ENCODE measurements at regions not wholly inside any gene's neighbourhood (a gene's known extent, or its start where the extent isn't known, plus 50 kb on each side); places are given as distances from the start of the nearest gene placed in this dataset.

DNA sequence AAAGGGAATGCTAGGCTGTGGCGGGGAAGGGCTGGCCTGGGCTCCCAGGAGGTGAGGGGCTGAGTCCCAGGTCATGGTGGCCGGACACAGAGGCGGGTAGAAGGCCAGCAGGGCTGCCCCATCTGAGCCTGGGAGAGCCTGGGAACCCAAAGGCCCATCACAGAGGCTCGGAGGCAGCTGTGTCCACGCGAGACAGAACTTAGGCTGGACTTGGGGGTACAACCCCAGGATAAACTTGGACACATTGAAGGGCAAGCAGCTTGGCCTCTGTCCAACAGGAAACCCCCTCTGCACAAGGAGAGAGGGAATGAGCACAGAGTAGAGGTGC, 95.9 kb downstream of the ZFP36L2 start:
- no peaks in the 10 kb centered on the region for H3K36me3 Mint-ChIP-seq (ENCODE audit: low read depth)
- H3K9me3 Mint-ChIP-seq, result no peaks in the 10 kb centered on the region
- no peak for DNase-seq
- TF ChIP-seq, protein P1, sequence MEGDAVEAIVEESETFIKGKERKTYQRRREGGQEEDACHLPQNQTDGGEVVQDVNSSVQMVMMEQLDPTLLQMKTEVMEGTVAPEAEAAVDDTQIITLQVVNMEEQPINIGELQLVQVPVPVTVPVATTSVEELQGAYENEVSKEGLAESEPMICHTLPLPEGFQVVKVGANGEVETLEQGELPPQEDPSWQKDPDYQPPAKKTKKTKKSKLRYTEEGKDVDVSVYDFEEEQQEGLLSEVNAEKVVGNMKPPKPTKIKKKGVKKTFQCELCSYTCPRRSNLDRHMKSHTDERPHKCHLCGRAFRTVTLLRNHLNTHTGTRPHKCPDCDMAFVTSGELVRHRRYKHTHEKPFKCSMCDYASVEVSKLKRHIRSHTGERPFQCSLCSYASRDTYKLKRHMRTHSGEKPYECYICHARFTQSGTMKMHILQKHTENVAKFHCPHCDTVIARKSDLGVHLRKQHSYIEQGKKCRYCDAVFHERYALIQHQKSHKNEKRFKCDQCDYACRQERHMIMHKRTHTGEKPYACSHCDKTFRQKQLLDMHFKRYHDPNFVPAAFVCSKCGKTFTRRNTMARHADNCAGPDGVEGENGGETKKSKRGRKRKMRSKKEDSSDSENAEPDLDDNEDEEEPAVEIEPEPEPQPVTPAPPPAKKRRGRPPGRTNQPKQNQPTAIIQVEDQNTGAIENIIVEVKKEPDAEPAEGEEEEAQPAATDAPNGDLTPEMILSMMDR (IDR thresholded peaks at IDR 0.05), result no peak
- no peak overlapping the region for H3K27ac Mint-ChIP-seq
- H3K4me1 Mint-ChIP-seq, result peaks cover 66% of the 10 kb centered on the region
- H3K4me3 Mint-ChIP-seq, result no peak overlapping the region
- no peaks in the 10 kb centered on the region for H3K27me3 Mint-ChIP-seq (ENCODE audit: low read depth, poor library complexity)

DNA sequence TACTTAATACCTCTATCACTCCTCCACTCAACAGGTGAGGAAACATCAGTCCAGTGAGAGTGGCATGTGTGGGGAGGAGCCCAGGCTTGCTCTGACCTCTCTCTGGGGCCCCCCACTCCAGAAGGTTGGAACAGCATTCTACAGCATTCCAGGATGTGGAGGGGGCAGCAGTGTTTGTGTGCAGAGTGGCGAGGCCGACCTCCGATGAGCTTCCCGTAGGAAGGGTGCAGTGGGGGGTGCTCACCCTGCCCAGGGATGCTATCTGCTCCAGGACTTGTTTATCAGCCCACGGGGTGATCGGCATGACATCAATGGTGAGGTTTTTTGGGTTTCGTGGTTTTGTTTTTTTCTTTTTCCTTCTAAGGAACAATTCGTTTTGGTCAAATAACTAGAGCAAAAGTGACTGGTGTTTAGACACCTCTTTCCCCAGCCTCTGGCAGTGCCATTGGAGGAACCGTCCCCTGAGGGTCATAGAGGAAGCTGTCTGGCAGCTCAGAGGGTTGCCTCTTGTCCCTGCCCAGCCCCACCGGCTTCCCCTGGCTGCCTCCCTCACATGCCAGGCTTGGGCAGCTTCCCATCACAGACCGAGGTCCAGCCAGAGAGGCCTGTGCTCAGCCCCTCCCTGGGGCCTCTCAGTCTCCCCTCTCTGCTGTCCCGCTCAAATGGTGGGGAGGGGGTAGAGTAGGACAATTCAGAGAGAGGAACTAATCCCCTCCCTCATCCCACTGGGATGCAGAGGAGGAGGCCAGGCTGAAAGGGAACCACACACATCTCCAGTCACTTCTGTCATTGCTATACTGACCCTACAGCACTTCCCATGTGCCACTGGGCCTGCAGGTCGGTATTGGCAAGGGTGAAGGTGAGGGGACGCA, 96.5 kb downstream of the ZFP36L2 start:
- Mint-ChIP-seq H3K27ac (peak overlapping the region; percentile 71), H3K36me3 (ENCODE audit: low read depth) (no peaks in the 10 kb centered on the region), H3K4me1 (peaks cover 62% of the 10 kb centered on the region), H3K4me3 (no peak overlapping the region), H3K9me3 (no peaks in the 10 kb centered on the region), H3K27me3 (ENCODE audit: low read depth, poor library complexity) (no peaks in the 10 kb centered on the region)
- TF ChIP-seq, protein P1 (IDR thresholded peaks at IDR 0.05), result no peak
- DNase-seq, result no peak

DNA sequence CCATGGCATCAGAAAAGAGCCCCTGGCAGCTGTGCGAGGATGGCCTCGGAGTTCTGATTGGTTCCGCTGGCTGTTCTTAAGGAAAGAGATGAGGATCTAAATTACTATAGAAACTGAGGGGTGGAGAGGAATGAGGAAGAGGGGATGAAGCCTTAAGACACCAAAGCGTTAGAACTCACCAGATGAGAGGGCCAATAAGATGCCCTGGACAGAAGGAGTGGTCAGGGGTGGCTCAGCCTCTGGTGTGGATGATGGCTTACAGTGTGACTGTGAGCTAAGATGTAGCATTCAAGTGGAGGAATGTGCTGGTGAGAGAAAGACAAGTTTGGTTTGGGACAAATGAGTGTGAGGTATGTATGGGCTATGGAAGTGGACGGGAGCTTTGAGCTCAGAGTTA, 97.8 kb downstream of the ZFP36L2 start:
- H3K27me3 Mint-ChIP-seq (ENCODE audit: low read depth, poor library complexity), result peaks cover 5% of the 10 kb centered on the region
- H3K27ac Mint-ChIP-seq, result no peak overlapping the region
- H3K36me3 Mint-ChIP-seq (ENCODE audit: low read depth), result no peaks in the 10 kb centered on the region
- no peak overlapping the region for H3K4me3 Mint-ChIP-seq
- TF ChIP-seq, protein P1 (IDR thresholded peaks at IDR 0.05), result no peak
- no peak for DNase-seq
- H3K9me3 Mint-ChIP-seq, result no peaks in the 10 kb centered on the region
- H3K4me1 Mint-ChIP-seq, result peaks cover 70% of the 10 kb centered on the region

DNA sequence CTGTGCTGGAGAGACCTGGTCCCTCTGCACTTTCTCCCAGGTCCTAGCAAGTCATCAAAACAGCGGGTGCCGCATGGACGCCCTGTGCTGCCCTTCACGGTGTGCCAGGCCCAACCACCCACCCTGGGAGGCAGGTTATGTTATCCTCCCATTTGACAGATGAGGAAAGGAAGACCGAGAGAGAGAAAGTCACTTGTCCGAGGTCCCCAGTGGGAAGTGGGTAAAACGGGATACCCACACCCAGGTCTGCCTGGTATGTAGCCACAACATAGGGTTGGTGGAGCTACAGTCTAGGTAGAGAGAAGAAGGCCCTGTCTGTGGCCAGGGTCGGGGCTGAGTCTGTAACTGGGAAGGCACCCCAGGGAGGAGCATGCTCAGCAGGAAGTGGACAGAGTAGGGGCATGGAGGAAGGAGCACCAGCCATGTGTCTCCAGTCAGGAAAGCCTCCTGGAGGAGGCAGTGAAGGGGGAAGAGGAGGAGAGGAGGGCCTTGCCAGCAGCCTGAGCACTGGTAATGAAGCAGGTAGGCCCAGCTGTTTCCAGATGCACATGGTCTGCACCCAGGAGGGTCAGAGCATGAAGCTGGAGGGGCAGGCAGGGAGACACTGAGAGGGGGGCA, 98.4 kb downstream of the ZFP36L2 start:
- no peaks in the 10 kb centered on the region for H3K36me3 Mint-ChIP-seq (ENCODE audit: low read depth)
- TF ChIP-seq, protein P1 (IDR thresholded peaks at IDR 0.05), result no peak
- H3K27me3 Mint-ChIP-seq (ENCODE audit: low read depth, poor library complexity), result peaks cover 5% of the 10 kb centered on the region
- H3K27ac Mint-ChIP-seq, result no peak overlapping the region
- no peaks in the 10 kb centered on the region for H3K9me3 Mint-ChIP-seq
- peaks cover 72% of the 10 kb centered on the region for H3K4me1 Mint-ChIP-seq
- DNase-seq, result no peak
- no peak overlapping the region for H3K4me3 Mint-ChIP-seq

DNA sequence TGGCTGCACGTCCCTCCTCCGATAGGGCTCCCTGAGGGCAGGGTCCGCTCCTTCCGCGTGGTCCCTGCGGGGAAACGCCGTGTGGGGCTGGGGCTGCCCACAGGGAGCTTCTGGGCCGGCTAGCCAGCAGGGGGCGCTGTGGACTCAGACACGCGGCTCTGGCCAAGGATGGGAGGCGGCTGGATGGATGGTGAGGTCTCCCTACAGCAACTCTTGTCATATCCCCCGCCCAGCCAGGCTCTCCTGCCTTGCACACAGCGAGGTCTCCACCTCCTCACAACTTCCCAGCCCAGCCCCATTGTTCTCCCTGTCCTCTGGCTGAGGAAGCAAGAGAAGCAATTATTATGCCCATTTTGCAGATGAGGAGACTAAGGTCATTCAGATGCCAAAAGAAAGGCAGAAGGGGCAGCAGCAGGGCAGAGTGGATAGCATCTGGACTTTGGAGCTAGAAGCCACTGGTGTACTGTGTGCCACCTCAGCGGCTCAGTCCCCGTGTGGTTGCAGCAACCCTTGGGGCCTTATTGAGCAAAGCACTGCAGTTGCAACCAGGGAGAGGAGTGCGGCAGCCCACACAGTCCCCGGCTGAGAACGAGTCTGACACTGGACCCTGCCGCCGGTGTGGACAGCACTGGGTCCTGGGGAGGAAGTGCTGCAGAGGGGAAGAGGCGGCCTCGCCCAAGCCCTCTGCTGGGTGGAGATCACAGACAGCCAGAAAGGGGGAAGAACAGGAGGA, 99.0 kb downstream of the ZFP36L2 start:
- peak; percentile 62 for DNase-seq
- H3K27ac Mint-ChIP-seq, result no peak overlapping the region

More for the DNA sequence above, 99.0 kb downstream of the ZFP36L2 start:
- Mint-ChIP-seq H3K4me1 (peaks cover 77% of the 10 kb centered on the region), H3K36me3 (ENCODE audit: low read depth) (no peaks in the 10 kb centered on the region), H3K4me3 (no peak overlapping the region), H3K27me3 (ENCODE audit: low read depth, poor library complexity) (peaks cover 5% of the 10 kb centered on the region), H3K9me3 (no peaks in the 10 kb centered on the region)
- TF ChIP-seq, protein P1 (IDR thresholded peaks at IDR 0.05), result peak; percentile 40

Measured in nephron progenitor cell (in vitro differentiated cells).